Transverse colon (tissue), 4 donors: ENCODE measurements at regions not wholly inside any gene's neighbourhood (a gene's known extent, or its start where the extent isn't known, plus 50 kb on each side); places are given as distances from the start of the nearest gene placed in this dataset.

ENCODE experiments used
- EP300 ChIP-seq: sonication (generic); formaldehyde crosslinking; IDR thresholded peaks from one replicate; pipeline ENCODE4 v1.6.1; 2017; ENCODE audit warnings: antibody characterized with exemption, low read depth
- POLR2A ChIP-seq: fragments of 450-650 bp; IDR thresholded peaks from one replicate; pipeline ENCODE4 v1.6.1; 2016; ENCODE audit warnings: antibody characterized with exemption, mild to moderate bottlenecking, moderate library complexity
- POLR2AphosphoS5 ChIP-seq, 3 donors: sonication (generic); formaldehyde crosslinking; IDR thresholded peaks; one replicate each; pipeline ENCODE4 v1.6.1; 2016; ENCODE audit warnings: antibody characterized with exemption in 3 of 3
- TF ChIP-seq, protein P1 (sequence below), 5 experiments: fragments of 200-600 bp in 3 of 5; fragments of 450-650 bp in 2 of 5; sonication (generic) in 3 of 5; IDR thresholded peaks; 1 replicate in 2 of 5; 2 replicates in 3 of 5; pipeline ENCODE4 v1.5.1; 2016 to 2017; ENCODE audit warnings: antibody characterized with exemption in 5 of 5, inconsistent platforms in 3 of 5, mild to moderate bottlenecking in 2 of 5, moderate library complexity in 1 of 5

DNA sequence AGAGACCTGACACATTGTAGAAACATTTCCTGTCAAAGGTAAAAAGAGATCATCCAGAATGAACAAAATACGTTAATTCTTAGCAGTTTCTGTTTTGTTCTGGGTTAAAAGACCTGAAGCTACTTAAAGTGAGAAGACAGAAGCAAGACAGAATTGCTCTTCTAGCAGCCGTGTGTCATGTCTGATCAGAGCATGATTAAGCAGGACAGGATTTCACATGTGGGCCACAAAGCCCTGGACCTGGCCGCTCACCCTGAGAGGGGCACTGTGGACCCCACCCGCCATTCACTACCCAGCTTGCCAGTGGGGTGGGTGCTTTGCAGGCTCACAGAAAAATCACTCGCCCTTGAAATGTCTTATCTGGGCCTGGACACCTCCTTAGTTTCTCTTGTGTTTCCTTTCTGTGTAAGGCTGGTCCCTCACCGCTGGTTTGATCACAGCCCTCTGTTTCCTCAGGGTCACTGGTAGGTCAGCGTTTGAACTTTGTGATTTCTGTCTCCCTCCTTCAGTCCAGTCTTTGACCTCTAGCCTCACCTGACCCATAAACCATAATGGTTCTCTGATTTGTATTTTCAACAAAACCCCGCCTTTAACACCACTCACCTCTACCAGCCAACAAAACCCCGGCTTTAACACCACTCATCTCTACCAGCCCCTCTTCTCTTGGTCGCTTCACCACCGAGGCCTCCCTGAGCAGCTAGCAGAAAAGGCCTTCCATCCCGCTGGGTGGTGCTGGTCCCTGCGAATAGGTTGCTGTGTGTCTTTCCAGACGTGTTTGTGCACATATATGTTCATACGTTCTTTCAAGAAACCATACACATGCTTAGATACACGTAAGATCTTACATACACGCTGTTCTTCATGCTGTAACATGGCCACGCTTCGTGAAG, 185.0 kb downstream of the OR4M2 start:
- TF ChIP-seq, protein P1, sequence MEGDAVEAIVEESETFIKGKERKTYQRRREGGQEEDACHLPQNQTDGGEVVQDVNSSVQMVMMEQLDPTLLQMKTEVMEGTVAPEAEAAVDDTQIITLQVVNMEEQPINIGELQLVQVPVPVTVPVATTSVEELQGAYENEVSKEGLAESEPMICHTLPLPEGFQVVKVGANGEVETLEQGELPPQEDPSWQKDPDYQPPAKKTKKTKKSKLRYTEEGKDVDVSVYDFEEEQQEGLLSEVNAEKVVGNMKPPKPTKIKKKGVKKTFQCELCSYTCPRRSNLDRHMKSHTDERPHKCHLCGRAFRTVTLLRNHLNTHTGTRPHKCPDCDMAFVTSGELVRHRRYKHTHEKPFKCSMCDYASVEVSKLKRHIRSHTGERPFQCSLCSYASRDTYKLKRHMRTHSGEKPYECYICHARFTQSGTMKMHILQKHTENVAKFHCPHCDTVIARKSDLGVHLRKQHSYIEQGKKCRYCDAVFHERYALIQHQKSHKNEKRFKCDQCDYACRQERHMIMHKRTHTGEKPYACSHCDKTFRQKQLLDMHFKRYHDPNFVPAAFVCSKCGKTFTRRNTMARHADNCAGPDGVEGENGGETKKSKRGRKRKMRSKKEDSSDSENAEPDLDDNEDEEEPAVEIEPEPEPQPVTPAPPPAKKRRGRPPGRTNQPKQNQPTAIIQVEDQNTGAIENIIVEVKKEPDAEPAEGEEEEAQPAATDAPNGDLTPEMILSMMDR (IDR thresholded peaks at IDR 0.05), result no peak
- TF ChIP-seq POLR2A (no peak), EP300 (no peak), POLR2AphosphoS5 (IDR thresholded peaks at IDR 0.05) (no peak)
